KOPT-K1 (cell line): ENCODE measurements at regions not wholly inside any gene's neighbourhood (a gene's known extent, or its start where the extent isn't known, plus 50 kb on each side); places are given as distances from the start of the nearest gene placed in this dataset.
"Not testable (repeated sequence)": the region's sequence is repeated elsewhere in the genome, so short reads cannot be mapped to it uniquely, and the experiment has no call there.

Source experiments
- H3K27ac ChIP-seq: fragments of 200-600 bp; sonication (generic); 2 replicates; pipeline ENCODE4 v1.5.1; 2016; ENCODE audit warnings: antibody characterized with exemption, mild to moderate bottlenecking, low read depth, low read length; ENCODE audit not compliant: poor library complexity, severe bottlenecking
- H3K36me3 ChIP-seq: fragments of 200-600 bp; sonication (generic); 2 replicates; pipeline ENCODE4 v1.5.1; 2017; ENCODE audit warnings: antibody characterized with exemption, mild to moderate bottlenecking, low read length, moderate library complexity; ENCODE audit not compliant: insufficient read depth
- H3K9me3 ChIP-seq: fragments of 200-600 bp; sonication (generic); 2 replicates; pipeline ENCODE4 v1.5.1; 2017; ENCODE audit warnings: antibody characterized with exemption, low read length, mild to moderate bottlenecking; ENCODE audit not compliant: insufficient read depth, poor library complexity, severe bottlenecking

DNA sequence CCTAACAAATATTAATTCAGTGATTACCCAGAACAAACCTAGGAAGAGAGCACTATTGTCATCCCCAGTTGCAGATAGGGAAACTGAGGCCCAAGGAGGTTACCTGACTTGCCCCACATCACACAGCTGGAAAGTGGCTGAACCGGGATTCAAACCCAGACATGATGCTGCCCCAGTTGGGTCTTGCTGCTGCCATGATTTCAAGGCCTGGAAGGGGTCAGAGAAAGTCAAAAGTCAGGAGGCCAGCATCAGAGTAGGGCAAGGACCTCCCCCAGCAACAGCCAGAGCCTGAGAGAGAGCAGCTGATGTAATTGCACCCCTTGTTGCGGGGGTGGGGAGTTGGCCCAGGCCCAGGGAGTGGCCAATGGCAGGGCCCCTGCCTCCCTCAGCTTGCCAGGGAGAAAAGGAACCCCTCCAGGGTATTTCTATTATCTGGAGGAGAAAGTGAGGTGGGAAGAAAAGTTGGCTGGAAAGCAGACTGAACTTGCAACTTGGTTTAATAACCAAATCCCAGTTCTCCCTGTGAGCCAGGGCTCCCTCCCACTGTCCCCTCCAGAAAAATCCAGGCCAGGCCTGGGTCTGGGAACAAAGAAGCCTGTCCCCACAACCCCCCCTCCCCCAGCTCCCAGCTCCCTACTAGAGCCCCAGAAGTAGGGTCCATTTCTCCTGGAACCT lies 83.6 kb downstream of the MRPL14 start:
- Histone ChIP-seq H3K27ac (no peak overlapping the region), H3K36me3 (no peaks in the 10 kb centered on the region), H3K9me3 (no peaks in the 10 kb centered on the region)

DNA sequence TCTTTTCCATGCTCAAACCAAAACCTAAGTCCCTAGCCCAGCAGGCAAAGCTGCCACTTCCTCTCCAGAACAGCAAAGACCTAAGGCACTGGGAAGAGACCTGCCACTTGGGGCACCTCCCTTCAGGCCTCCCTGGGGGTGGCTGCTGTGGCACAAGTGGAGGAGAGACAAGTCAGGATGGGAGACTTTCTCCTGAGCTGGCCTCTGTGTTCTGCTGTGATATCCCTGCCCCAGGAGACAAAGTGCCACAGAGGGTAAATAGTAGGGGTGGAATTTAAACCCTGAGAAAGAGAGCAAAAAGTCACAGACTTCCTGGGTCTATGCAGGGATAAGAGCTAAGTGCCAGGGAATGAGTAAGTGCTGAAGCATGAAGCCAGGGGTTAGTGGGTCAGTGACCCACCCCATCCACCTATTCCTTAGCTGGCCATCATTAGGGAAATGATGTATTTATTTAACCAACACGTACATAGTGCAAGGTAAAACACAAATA lies 84.2 kb downstream of the MRPL14 start:
- peak overlapping the region; percentile 48 for H3K27ac ChIP-seq
- H3K36me3 ChIP-seq = no peaks in the 10 kb centered on the region
- no peaks in the 10 kb centered on the region for H3K9me3 ChIP-seq

DNA sequence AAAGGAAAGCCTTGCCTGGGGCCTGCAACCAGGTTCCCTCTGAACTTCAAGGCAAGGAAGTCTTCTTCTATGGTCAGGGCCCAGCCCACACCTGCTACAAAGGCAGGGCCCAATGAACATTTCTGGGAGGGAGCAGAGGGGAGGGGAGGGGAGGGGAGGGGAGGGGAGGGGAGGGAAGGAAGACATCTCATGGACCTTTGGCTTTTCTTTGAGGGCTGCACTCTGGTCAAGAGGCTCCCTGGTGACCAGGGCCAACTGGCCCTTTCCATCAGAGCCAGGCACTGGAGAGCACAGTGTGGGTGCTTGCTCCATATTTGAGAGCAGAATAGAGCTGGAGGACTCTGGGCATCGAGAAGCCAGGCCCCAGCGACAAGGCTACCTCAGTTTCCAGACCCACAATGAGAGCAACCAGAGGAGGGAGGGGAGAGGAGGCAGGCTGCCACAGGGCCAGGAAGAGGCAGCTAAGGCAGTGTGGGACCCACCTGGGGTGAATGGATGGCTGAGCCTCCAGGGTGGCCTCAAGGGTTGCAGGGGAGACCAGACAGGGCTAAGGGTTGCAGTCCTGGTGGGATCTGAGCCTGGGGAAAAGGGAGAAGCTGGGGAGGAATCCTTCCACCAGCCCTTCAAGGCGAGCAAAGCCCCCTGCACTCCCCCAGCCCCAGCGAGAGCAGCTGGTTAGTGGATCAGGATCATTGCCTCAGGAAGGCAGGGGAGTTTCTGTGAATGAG lies 84.8 kb downstream of the MRPL14 start:
- Histone ChIP-seq H3K36me3 (no peaks in the 10 kb centered on the region), H3K9me3 (no peaks in the 10 kb centered on the region), H3K27ac (peak overlapping the region; percentile 64)

DNA sequence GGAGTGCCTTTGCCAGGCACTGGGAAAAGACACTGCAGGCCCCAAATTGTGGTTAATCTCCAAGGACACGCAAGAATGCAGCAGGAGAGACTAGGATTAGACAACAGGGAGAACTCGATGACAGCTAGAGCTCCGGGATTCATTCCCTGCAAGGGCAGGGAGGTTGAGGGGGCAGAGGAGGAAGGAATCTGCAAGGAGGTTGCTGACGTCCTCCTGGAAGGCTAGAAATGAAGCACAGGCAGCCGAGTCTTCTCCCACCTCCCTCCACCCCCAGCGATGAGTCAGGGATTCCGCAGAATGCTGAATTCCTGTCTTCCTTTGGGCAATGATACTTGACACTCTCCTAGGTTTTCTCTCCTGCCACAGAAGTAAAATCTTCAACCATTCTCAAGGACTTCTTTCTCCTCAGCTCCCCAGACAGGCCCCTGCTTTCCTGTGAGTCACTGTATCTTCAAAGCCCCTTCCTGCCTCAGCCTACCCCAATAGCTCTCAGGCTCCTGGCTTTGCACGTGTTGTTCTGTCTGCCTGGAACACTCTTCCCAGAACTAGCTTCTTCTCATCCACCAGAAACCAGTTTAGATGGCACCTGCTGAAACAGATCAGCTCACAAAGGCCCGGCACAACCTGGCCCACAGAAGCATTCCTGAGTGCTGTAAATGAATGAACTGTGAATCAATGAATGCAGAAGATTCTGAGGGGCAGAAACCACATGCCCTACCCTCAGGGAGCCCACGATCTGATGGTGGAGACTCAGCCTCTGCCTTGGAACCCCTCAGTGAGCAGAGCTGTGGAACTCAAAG lies 85.6 kb downstream of the MRPL14 start:
- H3K36me3 ChIP-seq = no peaks in the 10 kb centered on the region
- H3K27ac ChIP-seq = peak overlapping the region; percentile 64
- H3K9me3 ChIP-seq = no peaks in the 10 kb centered on the region

DNA sequence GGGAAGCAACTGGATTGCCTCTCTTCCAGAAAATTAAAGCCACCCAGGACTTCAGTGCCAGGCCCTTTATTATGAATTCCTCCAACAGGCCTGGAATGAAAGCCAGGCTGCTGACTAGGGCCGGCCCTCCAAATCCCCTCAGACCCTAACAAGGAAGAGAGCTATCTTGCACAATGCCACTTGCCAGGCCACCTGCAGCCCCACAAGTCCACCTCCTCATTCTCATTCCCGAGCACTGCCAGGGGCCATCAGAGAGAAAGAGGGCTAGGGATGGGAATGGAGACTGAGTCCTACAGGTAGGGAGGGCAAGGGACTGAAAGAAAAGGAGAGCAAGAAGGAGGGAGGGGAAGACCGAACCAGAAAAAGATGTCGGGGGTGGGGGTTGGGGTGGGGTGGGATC lies 86.5 kb downstream of the MRPL14 start:
- no peaks in the 10 kb centered on the region for H3K36me3 ChIP-seq
- H3K9me3 ChIP-seq = no peaks in the 10 kb centered on the region
- no peak overlapping the region for H3K27ac ChIP-seq

DNA sequence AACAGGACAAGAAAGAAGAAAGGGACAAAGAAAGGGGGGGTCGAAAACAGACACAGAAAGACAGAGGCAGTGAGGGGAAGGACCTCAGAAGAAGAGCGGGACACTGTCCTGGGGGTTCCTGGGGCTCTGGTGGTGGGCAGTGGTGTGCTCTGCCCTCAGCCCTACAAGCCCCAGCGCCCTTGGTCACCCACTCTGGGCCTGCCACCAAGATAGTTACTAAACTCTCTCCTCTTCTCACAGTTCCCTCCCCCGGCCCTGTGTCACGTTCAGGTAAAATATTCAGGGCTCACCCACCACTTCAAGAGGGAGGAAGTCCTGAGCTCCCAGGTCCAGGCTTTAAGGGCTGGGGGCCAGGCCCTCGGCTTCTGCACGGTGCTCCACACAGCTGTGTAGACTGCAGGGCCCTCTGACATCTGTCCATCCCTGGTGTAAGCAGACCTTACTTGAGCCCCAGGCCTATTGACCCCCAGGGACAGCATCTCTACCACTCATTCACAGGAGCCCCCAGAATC lies 87.4 kb downstream of the MRPL14 start:
- H3K9me3 ChIP-seq = no peaks in the 10 kb centered on the region
- no peak overlapping the region for H3K27ac ChIP-seq
- H3K36me3 ChIP-seq = no peaks in the 10 kb centered on the region

DNA sequence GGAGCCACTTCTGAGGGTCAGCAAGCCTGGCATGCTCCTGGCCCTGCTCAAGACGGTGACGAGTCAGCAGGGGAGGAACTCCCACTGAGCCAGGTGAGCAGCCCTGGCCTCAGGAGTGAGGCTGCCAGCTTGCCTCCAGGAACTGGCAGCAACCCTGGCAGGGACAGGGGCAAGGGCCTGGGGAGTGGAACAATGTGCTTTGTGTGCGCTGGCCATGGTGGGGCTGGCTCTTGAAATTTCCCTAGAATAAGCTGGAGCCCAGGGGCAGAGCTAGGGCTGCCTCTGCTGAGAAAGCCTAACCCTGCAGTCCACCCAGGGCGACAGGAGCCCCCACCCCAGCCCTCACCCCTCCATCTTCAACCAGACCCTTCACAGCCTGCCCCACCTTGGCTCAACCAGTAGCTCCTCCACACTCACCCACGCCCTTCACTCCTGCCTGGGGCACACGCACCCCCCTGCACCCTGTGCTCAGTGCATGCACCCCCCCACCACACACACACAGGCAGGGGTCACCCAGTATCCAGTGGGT lies 88.0 kb downstream of the MRPL14 start:
- Histone ChIP-seq H3K36me3 (no peaks in the 10 kb centered on the region), H3K27ac (no peak overlapping the region), H3K9me3 (no peaks in the 10 kb centered on the region)

DNA sequence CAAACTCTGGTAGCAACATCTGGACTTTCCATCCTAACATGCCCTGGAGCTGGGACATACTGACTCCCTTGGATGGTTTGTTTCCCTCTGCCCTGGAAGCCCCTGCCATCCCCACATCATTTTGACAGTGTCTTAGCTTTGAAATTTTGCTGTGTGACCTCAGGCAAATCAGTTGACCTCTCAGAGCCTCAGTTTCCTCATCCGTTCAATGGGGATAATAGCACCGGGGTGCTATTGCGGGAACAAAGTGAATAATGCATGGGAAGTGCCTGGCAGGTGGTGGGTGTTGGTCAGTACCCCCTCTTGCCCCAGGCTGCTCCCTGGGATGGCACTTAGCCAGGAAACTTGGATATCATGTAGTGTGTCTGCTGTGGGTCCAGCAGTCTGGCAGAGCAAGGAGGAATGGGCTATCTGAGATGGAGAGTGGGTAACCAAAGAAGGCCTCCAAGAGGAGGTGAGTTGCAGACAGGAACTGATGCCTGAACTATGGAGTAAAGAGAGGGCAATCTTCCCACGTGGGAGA lies 88.6 kb downstream of the MRPL14 start:
- Histone ChIP-seq H3K36me3 (no peaks in the 10 kb centered on the region), H3K9me3 (no peaks in the 10 kb centered on the region), H3K27ac (no peak overlapping the region)

DNA sequence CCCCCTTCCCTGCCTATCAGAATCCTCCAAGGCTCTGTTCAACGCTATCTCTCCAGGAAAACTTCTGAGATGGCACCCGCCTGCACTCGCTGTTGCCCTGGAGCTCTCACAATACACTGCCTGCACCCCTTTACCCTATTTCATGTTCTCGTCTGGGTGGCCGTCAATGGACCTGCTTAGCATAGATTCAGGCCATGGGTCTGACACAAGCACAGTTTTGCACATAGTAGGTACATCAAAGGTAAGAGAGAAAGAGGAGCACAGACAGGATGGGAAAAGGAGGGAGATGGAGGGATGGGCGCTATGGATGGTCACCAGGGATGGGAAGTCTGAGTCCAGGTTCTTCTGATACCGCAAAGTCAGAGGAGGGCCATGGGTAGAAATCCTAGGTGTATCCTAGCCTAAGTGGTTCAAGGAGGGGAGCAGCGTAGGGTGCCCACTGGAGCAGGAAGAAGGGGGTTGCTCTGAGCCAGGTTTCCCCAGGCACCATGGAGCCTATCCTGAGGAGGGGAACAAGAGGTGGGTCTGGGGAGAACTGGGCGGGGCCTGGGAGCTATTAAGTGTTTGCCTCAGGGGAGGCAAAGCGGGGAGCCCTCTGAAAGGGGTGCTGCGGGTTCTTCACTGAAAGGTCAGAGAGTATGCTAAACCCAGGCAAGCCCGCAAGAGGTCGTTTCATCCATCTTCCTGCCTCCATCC lies 89.3 kb downstream of the MRPL14 start:
- no peaks in the 10 kb centered on the region for H3K9me3 ChIP-seq
- no peak overlapping the region for H3K27ac ChIP-seq
- H3K36me3 ChIP-seq = no peaks in the 10 kb centered on the region

DNA sequence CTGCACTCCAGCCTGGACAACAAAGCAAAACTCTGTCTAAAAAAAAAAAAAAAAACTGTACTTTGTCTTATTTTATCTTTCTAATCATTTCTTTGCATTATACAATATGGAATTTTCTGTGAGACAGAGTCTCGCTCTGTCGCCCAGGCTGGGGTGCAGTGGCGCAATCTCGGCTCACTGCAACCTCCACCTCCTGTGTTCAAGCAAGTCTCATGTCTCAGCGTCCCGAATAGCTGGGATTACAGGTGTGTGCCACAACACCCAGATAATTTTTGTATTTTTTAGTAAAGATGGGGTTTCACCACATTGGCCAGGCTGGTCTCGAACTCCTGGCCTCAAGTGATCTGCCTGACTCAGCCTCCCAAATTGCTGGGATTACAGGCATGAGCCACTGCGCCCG lies 90.0 kb downstream of the MRPL14 start:
- H3K27ac ChIP-seq = not testable (repeated sequence)

DNA sequence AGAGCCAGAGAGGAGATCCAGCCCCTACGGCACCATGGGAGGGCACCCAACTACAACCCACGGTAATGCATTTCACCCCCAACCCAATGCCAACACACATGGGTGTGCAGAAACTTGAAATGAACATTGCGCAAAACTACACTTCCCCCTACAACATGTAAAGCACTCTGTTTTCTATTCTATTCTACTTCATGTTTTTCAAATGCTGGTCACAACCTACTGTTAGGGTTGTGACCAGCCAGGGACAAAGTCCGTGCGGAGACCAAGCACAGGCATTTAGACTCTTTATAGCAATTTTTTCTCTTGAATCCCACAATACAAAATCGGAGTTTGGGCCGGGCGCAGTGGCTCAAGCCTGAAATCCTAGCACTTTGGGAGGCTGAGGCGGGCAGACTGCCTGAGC lies 90.6 kb downstream of the MRPL14 start:
- Histone ChIP-seq H3K36me3 (no peaks in the 10 kb centered on the region), H3K9me3 (no peaks in the 10 kb centered on the region), H3K27ac (no peak overlapping the region)

More for the DNA sequence above, 90.0 kb downstream of the MRPL14 start:
- H3K36me3 ChIP-seq, H3K9me3 ChIP-seq: not testable (repeated sequence)

DNA sequence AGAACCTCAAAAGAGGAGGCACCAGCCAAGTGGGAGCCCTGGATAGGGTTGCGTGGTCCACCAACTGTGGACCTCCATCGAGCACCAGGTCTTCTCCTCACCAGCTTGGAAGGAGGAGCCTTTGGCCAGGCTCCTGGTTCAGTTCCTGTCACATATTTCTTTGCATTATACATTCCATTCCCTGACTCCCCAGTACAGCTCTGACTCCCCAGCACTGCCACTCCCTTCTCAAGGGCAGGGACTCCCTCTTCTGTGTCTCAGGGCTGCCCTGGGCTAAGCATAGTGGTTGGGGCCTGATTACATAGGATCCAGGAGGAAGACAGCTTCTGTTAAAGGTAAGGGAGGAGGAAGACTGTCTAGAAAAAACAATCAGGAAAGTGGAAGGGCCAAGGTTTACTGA lies 91.1 kb downstream of the MRPL14 start:
- H3K36me3 ChIP-seq = no peaks in the 10 kb centered on the region
- H3K27ac ChIP-seq = no peak overlapping the region
- H3K9me3 ChIP-seq = no peaks in the 10 kb centered on the region

DNA sequence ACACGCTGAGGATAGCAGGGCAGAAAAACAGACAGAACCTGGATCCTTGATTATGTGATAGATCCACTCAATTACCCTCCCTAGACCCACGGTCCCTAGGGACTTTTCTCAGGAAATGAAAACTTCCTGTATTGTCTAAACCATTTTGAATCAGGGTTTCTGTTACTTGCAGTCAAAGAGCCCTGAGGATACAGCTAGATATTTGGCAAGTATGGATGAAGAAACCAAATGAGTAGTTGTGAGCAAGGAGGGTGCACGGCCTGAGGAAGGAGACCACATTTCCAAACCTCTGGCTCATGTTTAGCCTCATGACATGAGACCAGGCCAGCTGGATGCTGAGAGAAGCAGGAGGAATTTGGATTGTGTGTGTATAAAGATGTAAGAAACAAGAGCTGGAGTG lies 91.6 kb downstream of the MRPL14 start:
- no peaks in the 10 kb centered on the region for H3K36me3 ChIP-seq
- no peak overlapping the region for H3K27ac ChIP-seq
- no peaks in the 10 kb centered on the region for H3K9me3 ChIP-seq

DNA sequence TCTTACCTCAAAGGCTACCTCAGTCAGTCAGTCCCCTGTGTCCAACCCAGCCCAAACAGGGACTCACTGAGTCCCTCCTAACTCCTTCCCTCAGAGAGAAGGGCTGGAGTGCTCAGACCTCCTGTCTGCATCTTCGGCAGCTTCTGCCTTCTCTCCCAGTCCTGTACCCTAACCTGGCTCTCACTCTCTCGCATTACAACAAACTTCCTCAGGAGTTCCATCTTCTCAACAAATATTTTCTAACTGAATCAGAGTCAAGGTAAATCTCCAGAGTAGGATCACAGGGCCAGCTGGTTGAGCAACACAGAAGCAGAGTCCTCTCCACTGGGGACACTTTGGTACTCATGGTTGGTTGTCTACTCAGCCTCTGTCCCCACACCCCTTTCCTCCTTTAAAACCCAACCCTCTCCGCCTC lies 92.3 kb downstream of the MRPL14 start:
- Histone ChIP-seq H3K9me3 (no peaks in the 10 kb centered on the region), H3K36me3 (no peaks in the 10 kb centered on the region), H3K27ac (no peak overlapping the region)
